ENCODE measurements at regions not wholly inside any gene's neighbourhood (a gene's known extent, or its start where the extent isn't known, plus 50 kb on each side); places are given as distances from the start of the nearest gene placed in this dataset.

DNA sequence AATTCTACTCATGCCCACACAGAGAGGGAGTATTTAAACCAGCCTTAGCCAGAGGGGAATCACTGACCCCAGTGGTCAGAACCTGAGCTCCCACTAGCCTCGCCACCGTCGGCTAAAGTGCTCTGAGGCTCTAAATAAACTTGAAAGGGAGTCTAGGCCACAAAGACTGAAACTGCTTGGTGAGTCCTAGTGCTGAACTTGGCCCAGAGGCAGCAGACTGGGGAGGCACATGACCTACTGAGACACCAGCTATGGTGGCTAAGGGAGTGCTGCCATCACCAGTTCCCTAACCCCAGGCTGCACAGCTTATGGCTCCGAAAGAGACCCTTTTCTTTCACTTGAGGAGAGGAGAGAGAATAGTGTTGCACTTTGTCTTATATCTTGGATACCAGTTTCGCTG is 1542.8 kb downstream of the KCNT2 start:
- TF ChIP-seq, protein P1, sequence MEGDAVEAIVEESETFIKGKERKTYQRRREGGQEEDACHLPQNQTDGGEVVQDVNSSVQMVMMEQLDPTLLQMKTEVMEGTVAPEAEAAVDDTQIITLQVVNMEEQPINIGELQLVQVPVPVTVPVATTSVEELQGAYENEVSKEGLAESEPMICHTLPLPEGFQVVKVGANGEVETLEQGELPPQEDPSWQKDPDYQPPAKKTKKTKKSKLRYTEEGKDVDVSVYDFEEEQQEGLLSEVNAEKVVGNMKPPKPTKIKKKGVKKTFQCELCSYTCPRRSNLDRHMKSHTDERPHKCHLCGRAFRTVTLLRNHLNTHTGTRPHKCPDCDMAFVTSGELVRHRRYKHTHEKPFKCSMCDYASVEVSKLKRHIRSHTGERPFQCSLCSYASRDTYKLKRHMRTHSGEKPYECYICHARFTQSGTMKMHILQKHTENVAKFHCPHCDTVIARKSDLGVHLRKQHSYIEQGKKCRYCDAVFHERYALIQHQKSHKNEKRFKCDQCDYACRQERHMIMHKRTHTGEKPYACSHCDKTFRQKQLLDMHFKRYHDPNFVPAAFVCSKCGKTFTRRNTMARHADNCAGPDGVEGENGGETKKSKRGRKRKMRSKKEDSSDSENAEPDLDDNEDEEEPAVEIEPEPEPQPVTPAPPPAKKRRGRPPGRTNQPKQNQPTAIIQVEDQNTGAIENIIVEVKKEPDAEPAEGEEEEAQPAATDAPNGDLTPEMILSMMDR (IDR thresholded peaks at IDR 0.05; ENCODE audit: insufficient read depth, low read length), result no peak
- no peak for TF ChIP-seq POLR2AphosphoS5 (IDR thresholded peaks at IDR 0.05; ENCODE audit: low read depth)
- TF ChIP-seq GABPA (IDR thresholded peaks at IDR 0.05; ENCODE audit: low read depth), result no peak

All from HL-60 (cell line).